ENCODE measurements at regions not wholly inside any gene's neighbourhood (a gene's known extent, or its start where the extent isn't known, plus 50 kb on each side); places are given as distances from the start of the nearest gene placed in this dataset.

- Histone ChIP-seq H3K27ac (ENCODE audit: low read depth, low read length) (no peak overlapping the region), H3K36me3 (ENCODE audit: control insufficient read depth in 1 of 2, insufficient read depth in 2 of 2, low read length in 2 of 2) (no peaks in the 10 kb centered on the region), H3K4me3 (ENCODE audit: low read depth in 1 of 2, low read length in 2 of 2) (no peak overlapping the region), H3K27me3 (ENCODE audit: control insufficient read depth in 1 of 2, insufficient read depth in 2 of 2, low read length in 2 of 2) (no peaks in the 10 kb centered on the region), H3K9ac (ENCODE audit: low read depth in 1 of 2, low read length in 2 of 2) (no peak overlapping the region), H3K4me1 (ENCODE audit: control insufficient read depth in 1 of 2, insufficient read depth in 2 of 2, low read length in 2 of 2) (no peaks in the 10 kb centered on the region), H3K9me3 (ENCODE audit: control insufficient read depth in 1 of 2, low read length in 2 of 2) (no peaks in the 10 kb centered on the region)
These were observed 484.0 kb upstream of the MBL2 start for GRCh38 chr10:53256623-53257022.

- no peaks in the 10 kb centered on the region for H3K27me3 ChIP-seq (ENCODE audit: control insufficient read depth in 1 of 2, insufficient read depth in 2 of 2, low read length in 2 of 2)
- H3K9ac ChIP-seq (ENCODE audit: low read depth in 1 of 2, low read length in 2 of 2): no peak overlapping the region
- no peak overlapping the region for H3K27ac ChIP-seq (ENCODE audit: low read depth, low read length)
- H3K36me3 ChIP-seq (ENCODE audit: control insufficient read depth in 1 of 2, insufficient read depth in 2 of 2, low read length in 2 of 2): no peaks in the 10 kb centered on the region
- no peak overlapping the region for H3K4me3 ChIP-seq (ENCODE audit: low read depth in 1 of 2, low read length in 2 of 2)
- H3K4me1 ChIP-seq (ENCODE audit: control insufficient read depth in 1 of 2, insufficient read depth in 2 of 2, low read length in 2 of 2): no peaks in the 10 kb centered on the region
- no peaks in the 10 kb centered on the region for H3K9me3 ChIP-seq (ENCODE audit: control insufficient read depth in 1 of 2, low read length in 2 of 2)
These were observed 483.1 kb upstream of the MBL2 start for GRCh38 chr10:53255661-53256205.

- no peaks in the 10 kb centered on the region for H3K4me1 ChIP-seq (ENCODE audit: control insufficient read depth in 1 of 2, insufficient read depth in 2 of 2, low read length in 2 of 2)
- no peak overlapping the region for H3K4me3 ChIP-seq (ENCODE audit: low read depth in 1 of 2, low read length in 2 of 2)
- no peaks in the 10 kb centered on the region for H3K36me3 ChIP-seq (ENCODE audit: control insufficient read depth in 1 of 2, insufficient read depth in 2 of 2, low read length in 2 of 2)
- no peaks in the 10 kb centered on the region for H3K9me3 ChIP-seq (ENCODE audit: control insufficient read depth in 1 of 2, low read length in 2 of 2)
- no peaks in the 10 kb centered on the region for H3K27me3 ChIP-seq (ENCODE audit: control insufficient read depth in 1 of 2, insufficient read depth in 2 of 2, low read length in 2 of 2)
- no peak overlapping the region for H3K9ac ChIP-seq (ENCODE audit: low read depth in 1 of 2, low read length in 2 of 2)
- no peak overlapping the region for H3K27ac ChIP-seq (ENCODE audit: low read depth, low read length)
These were observed 480.6 kb upstream of the MBL2 start for GRCh38 chr10:53253221-53253620.

- Histone ChIP-seq H3K4me3 (ENCODE audit: low read depth in 1 of 2, low read length in 2 of 2) (no peak overlapping the region), H3K9ac (ENCODE audit: low read depth in 1 of 2, low read length in 2 of 2) (no peak overlapping the region), H3K36me3 (ENCODE audit: control insufficient read depth in 1 of 2, insufficient read depth in 2 of 2, low read length in 2 of 2) (no peaks in the 10 kb centered on the region), H3K4me1 (ENCODE audit: control insufficient read depth in 1 of 2, insufficient read depth in 2 of 2, low read length in 2 of 2) (no peaks in the 10 kb centered on the region), H3K9me3 (ENCODE audit: control insufficient read depth in 1 of 2, low read length in 2 of 2) (no peaks in the 10 kb centered on the region), H3K27me3 (ENCODE audit: control insufficient read depth in 1 of 2, insufficient read depth in 2 of 2, low read length in 2 of 2) (no peaks in the 10 kb centered on the region), H3K27ac (ENCODE audit: low read depth, low read length) (no peak overlapping the region)
These were observed 467.3 kb upstream of the MBL2 start for GRCh38 chr10:53239873-53240272.

- no peaks in the 10 kb centered on the region for H3K36me3 ChIP-seq (ENCODE audit: control insufficient read depth in 1 of 2, insufficient read depth in 2 of 2, low read length in 2 of 2)
- no peaks in the 10 kb centered on the region for H3K27me3 ChIP-seq (ENCODE audit: control insufficient read depth in 1 of 2, insufficient read depth in 2 of 2, low read length in 2 of 2)
- H3K4me3 ChIP-seq (ENCODE audit: low read depth in 1 of 2, low read length in 2 of 2): no peak overlapping the region
- no peaks in the 10 kb centered on the region for H3K9me3 ChIP-seq (ENCODE audit: control insufficient read depth in 1 of 2, low read length in 2 of 2)
- H3K27ac ChIP-seq (ENCODE audit: low read depth, low read length): no peak overlapping the region
- no peak overlapping the region for H3K9ac ChIP-seq (ENCODE audit: low read depth in 1 of 2, low read length in 2 of 2)
- no peaks in the 10 kb centered on the region for H3K4me1 ChIP-seq (ENCODE audit: control insufficient read depth in 1 of 2, insufficient read depth in 2 of 2, low read length in 2 of 2)
These were observed 464.4 kb upstream of the MBL2 start for GRCh38 chr10:53236941-53237340.

GRCh38 chr10:53233749-53234148, 461.2 kb upstream of the MBL2 start:
- Histone ChIP-seq H3K27ac (ENCODE audit: low read depth, low read length) (no peak overlapping the region), H3K4me3 (ENCODE audit: low read depth in 1 of 2, low read length in 2 of 2) (no peak overlapping the region), H3K9me3 (ENCODE audit: control insufficient read depth in 1 of 2, low read length in 2 of 2) (no peaks in the 10 kb centered on the region), H3K9ac (ENCODE audit: low read depth in 1 of 2, low read length in 2 of 2) (no peak overlapping the region), H3K27me3 (ENCODE audit: control insufficient read depth in 1 of 2, insufficient read depth in 2 of 2, low read length in 2 of 2) (no peaks in the 10 kb centered on the region), H3K4me1 (ENCODE audit: control insufficient read depth in 1 of 2, insufficient read depth in 2 of 2, low read length in 2 of 2) (no peaks in the 10 kb centered on the region), H3K36me3 (ENCODE audit: control insufficient read depth in 1 of 2, insufficient read depth in 2 of 2, low read length in 2 of 2) (no peaks in the 10 kb centered on the region)

GRCh38 chr10:53230651-53231050, 458.1 kb upstream of the MBL2 start:
- H3K9me3 ChIP-seq (ENCODE audit: control insufficient read depth in 1 of 2, low read length in 2 of 2): no peaks in the 10 kb centered on the region
- H3K36me3 ChIP-seq (ENCODE audit: control insufficient read depth in 1 of 2, insufficient read depth in 2 of 2, low read length in 2 of 2): no peaks in the 10 kb centered on the region
- no peak overlapping the region for H3K27ac ChIP-seq (ENCODE audit: low read depth, low read length)
- H3K27me3 ChIP-seq (ENCODE audit: control insufficient read depth in 1 of 2, insufficient read depth in 2 of 2, low read length in 2 of 2): no peaks in the 10 kb centered on the region
- H3K4me1 ChIP-seq (ENCODE audit: control insufficient read depth in 1 of 2, insufficient read depth in 2 of 2, low read length in 2 of 2): no peaks in the 10 kb centered on the region
- H3K4me3 ChIP-seq (ENCODE audit: low read depth in 1 of 2, low read length in 2 of 2): no peak overlapping the region
- H3K9ac ChIP-seq (ENCODE audit: low read depth in 1 of 2, low read length in 2 of 2): no peak overlapping the region

GRCh38 chr10:53223851-53224250, 451.3 kb upstream of the MBL2 start:
- Histone ChIP-seq H3K36me3 (ENCODE audit: control insufficient read depth in 1 of 2, insufficient read depth in 2 of 2, low read length in 2 of 2) (no peaks in the 10 kb centered on the region), H3K9ac (ENCODE audit: low read depth in 1 of 2, low read length in 2 of 2) (no peak overlapping the region), H3K27me3 (ENCODE audit: control insufficient read depth in 1 of 2, insufficient read depth in 2 of 2, low read length in 2 of 2) (no peaks in the 10 kb centered on the region), H3K4me1 (ENCODE audit: control insufficient read depth in 1 of 2, insufficient read depth in 2 of 2, low read length in 2 of 2) (no peaks in the 10 kb centered on the region), H3K9me3 (ENCODE audit: control insufficient read depth in 1 of 2, low read length in 2 of 2) (no peaks in the 10 kb centered on the region), H3K4me3 (ENCODE audit: low read depth in 1 of 2, low read length in 2 of 2) (no peak overlapping the region), H3K27ac (ENCODE audit: low read depth, low read length) (no peak overlapping the region)

GRCh38 chr10:53222806-53223205, 450.2 kb upstream of the MBL2 start:
- Histone ChIP-seq H3K27me3 (ENCODE audit: control insufficient read depth in 1 of 2, insufficient read depth in 2 of 2, low read length in 2 of 2) (no peaks in the 10 kb centered on the region), H3K4me3 (ENCODE audit: low read depth in 1 of 2, low read length in 2 of 2) (no peak overlapping the region), H3K27ac (ENCODE audit: low read depth, low read length) (no peak overlapping the region), H3K9me3 (ENCODE audit: control insufficient read depth in 1 of 2, low read length in 2 of 2) (no peaks in the 10 kb centered on the region), H3K36me3 (ENCODE audit: control insufficient read depth in 1 of 2, insufficient read depth in 2 of 2, low read length in 2 of 2) (no peaks in the 10 kb centered on the region), H3K9ac (ENCODE audit: low read depth in 1 of 2, low read length in 2 of 2) (no peak overlapping the region), H3K4me1 (ENCODE audit: control insufficient read depth in 1 of 2, insufficient read depth in 2 of 2, low read length in 2 of 2) (no peaks in the 10 kb centered on the region)

- Histone ChIP-seq H3K9ac (ENCODE audit: low read depth in 1 of 2, low read length in 2 of 2) (no peak overlapping the region), H3K4me1 (ENCODE audit: control insufficient read depth in 1 of 2, insufficient read depth in 2 of 2, low read length in 2 of 2) (no peaks in the 10 kb centered on the region), H3K36me3 (ENCODE audit: control insufficient read depth in 1 of 2, insufficient read depth in 2 of 2, low read length in 2 of 2) (no peaks in the 10 kb centered on the region), H3K4me3 (ENCODE audit: low read depth in 1 of 2, low read length in 2 of 2) (no peak overlapping the region), H3K27me3 (ENCODE audit: control insufficient read depth in 1 of 2, insufficient read depth in 2 of 2, low read length in 2 of 2) (no peaks in the 10 kb centered on the region), H3K27ac (ENCODE audit: low read depth, low read length) (no peak overlapping the region), H3K9me3 (ENCODE audit: control insufficient read depth in 1 of 2, low read length in 2 of 2) (no peaks in the 10 kb centered on the region)
These were observed 437.5 kb upstream of the MBL2 start for GRCh38 chr10:53209944-53210611.

Measured in duodenal mucosa (tissue), 2 donors.